MM.1S (cell line): ENCODE measurements at regions not wholly inside any gene's neighbourhood (a gene's known extent, or its start where the extent isn't known, plus 50 kb on each side); places are given as distances from the start of the nearest gene placed in this dataset.

Experiments
- DNase-seq: peaks from one replicate; pipeline ENCODE4 v3.0.0-alpha.2; 2015
- H2AFZ ChIP-seq: fragments of 300-600 bp; sonication (generic); 2 replicates; pipeline ENCODE4 v1.6.0; 2016; ENCODE audit warnings: antibody characterized with exemption, low read length
- H3F3A ChIP-seq: fragments of 300-600 bp; sonication (generic); 2 replicates; pipeline ENCODE4 v1.6.1; 2016; ENCODE audit warnings: mild to moderate bottlenecking, antibody characterized with exemption, low read length, moderate library complexity, mixed read lengths; ENCODE audit not compliant: insufficient read depth
- H3K27ac ChIP-seq: fragments of 300-600 bp; sonication (generic); 2 replicates; pipeline ENCODE4 v1.5.1; 2016; ENCODE audit warnings: mild to moderate bottlenecking, low read length
- H3K27me3 ChIP-seq: fragments of 300-600 bp; sonication (generic); replicated peaks from 2 replicates; pipeline ENCODE4 v1.6.0; 2016; ENCODE audit warnings: low read length; ENCODE audit not compliant: insufficient read depth
- H3K36me3 ChIP-seq: fragments of 300-600 bp; sonication (generic); replicated peaks from 2 replicates; pipeline ENCODE4 v1.6.1; 2016; ENCODE audit warnings: mild to moderate bottlenecking, low read length, mixed read lengths; ENCODE audit not compliant: insufficient read depth
- H3K4me1 ChIP-seq: fragments of 300-600 bp; sonication (generic); 2 replicates; pipeline ENCODE4 v1.6.1; 2016; ENCODE audit warnings: low read length, mixed read lengths
- H3K4me2 ChIP-seq: fragments of 300-600 bp; sonication (generic); 2 replicates; pipeline ENCODE4 v1.6.0; 2016; ENCODE audit warnings: low read depth, low read length
- H3K4me3 ChIP-seq: fragments of 300-600 bp; sonication (generic); 2 replicates; pipeline ENCODE4 v1.5.1; 2016; ENCODE audit warnings: low read length, mixed read lengths
- H3K79me2 ChIP-seq: fragments of 300-600 bp; sonication (generic); 2 replicates; pipeline ENCODE4 v1.6.1; 2016; ENCODE audit warnings: mixed run types, low read length, mixed read lengths
- H3K9ac ChIP-seq: fragments of 300-600 bp; sonication (generic); 2 replicates; pipeline ENCODE4 v1.6.1; 2016; ENCODE audit warnings: low read length, mixed read lengths
- H3K9me2 ChIP-seq: fragments of 300-600 bp; sonication (generic); replicated peaks from 2 replicates; pipeline ENCODE4 v1.6.1; 2016; ENCODE audit warnings: mild to moderate bottlenecking, low read length, mixed read lengths; ENCODE audit not compliant: insufficient read depth
- H3K9me3 ChIP-seq: fragments of 300-600 bp; sonication (generic); replicated peaks from 2 replicates; pipeline ENCODE4 v1.6.1; 2016; ENCODE audit warnings: mild to moderate bottlenecking, low read length, mixed read lengths; ENCODE audit not compliant: insufficient read depth
- H4K20me1 ChIP-seq: fragments of 300-600 bp; sonication (generic); 2 replicates; pipeline ENCODE4 v1.6.1; 2016; ENCODE audit warnings: mild to moderate bottlenecking, low read length, moderate library complexity, mixed read lengths; ENCODE audit not compliant: insufficient read depth
- EZH2 ChIP-seq: fragments of 300-600 bp; sonication (generic); optimal IDR thresholded peaks from 2 replicates; pipeline ENCODE3; 2017; ENCODE audit warnings: low read depth, mild to moderate bottlenecking, antibody characterized with exemption, low read length, mixed read lengths
- EZH2phosphoT487 ChIP-seq: fragments of 300-600 bp; sonication (generic); IDR thresholded peaks from 2 replicates; pipeline ENCODE4 v1.6.1; 2018; ENCODE audit warnings: antibody characterized with exemption, low read length
- TF ChIP-seq, protein P1 (sequence below): fragments of 300-600 bp; sonication (generic); IDR thresholded peaks from 2 replicates; pipeline ENCODE4 v1.5.1; 2016; ENCODE audit warnings: antibody characterized with exemption, low read length, mixed read lengths

- H3K27ac ChIP-seq, result no peak overlapping the region
These were observed 80.5 kb upstream of the LINC01488 start for GRCh38 chr11:69400771-69401590.

DNA sequence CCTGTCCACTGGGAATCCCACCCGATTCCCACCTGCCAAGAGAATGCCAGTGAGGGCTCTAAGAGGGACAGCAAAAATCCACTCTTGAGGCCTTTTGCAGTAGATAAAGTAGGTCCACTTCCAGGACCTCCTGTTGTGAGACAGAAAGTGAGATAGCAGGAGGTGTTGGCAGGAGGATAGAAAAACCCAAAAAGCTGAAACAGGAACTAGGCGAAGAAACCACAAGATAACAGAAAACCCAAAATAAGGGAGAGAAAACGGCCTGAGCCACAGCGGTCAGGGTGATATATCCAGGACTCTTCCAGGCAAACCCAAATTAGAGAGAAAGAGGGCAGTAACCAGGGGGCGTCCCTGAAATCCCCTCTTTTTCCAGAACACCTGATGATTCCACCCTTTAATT is 79.7 kb upstream of the LINC01488 start:
- H3K27ac ChIP-seq, result no peak overlapping the region
- no peak overlapping the region for H2AFZ ChIP-seq
- H3K4me3 ChIP-seq, result no peak overlapping the region
- no peak overlapping the region for H3K9ac ChIP-seq
- no peaks in the 10 kb centered on the region for H3K79me2 ChIP-seq
- no peaks in the 10 kb centered on the region for H3K9me2 ChIP-seq
- H3K27me3 ChIP-seq, result no peaks in the 10 kb centered on the region
- H3F3A ChIP-seq, result no peaks in the 10 kb centered on the region
- peaks cover 18% of the 10 kb centered on the region for H3K4me1 ChIP-seq
- H3K36me3 ChIP-seq, result no peaks in the 10 kb centered on the region
- H3K4me2 ChIP-seq, result peak overlapping the region; percentile 49
- no peaks in the 10 kb centered on the region for H3K9me3 ChIP-seq
- TF ChIP-seq, protein P1, sequence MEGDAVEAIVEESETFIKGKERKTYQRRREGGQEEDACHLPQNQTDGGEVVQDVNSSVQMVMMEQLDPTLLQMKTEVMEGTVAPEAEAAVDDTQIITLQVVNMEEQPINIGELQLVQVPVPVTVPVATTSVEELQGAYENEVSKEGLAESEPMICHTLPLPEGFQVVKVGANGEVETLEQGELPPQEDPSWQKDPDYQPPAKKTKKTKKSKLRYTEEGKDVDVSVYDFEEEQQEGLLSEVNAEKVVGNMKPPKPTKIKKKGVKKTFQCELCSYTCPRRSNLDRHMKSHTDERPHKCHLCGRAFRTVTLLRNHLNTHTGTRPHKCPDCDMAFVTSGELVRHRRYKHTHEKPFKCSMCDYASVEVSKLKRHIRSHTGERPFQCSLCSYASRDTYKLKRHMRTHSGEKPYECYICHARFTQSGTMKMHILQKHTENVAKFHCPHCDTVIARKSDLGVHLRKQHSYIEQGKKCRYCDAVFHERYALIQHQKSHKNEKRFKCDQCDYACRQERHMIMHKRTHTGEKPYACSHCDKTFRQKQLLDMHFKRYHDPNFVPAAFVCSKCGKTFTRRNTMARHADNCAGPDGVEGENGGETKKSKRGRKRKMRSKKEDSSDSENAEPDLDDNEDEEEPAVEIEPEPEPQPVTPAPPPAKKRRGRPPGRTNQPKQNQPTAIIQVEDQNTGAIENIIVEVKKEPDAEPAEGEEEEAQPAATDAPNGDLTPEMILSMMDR, result no peak
- TF ChIP-seq EZH2 (no peak), EZH2phosphoT487 (no peak)
- peak; percentile 20 for DNase-seq
- H4K20me1 ChIP-seq, result no peaks in the 10 kb centered on the region

More at GRCh38 chr11:69400771-69401590, 80.5 kb upstream of the LINC01488 start:
- Histone ChIP-seq H2AFZ (no peak overlapping the region), H3K79me2 (no peaks in the 10 kb centered on the region), H3F3A (no peaks in the 10 kb centered on the region), H3K9ac (no peak overlapping the region), H3K4me2 (peak overlapping the region; percentile 49), H3K36me3 (no peaks in the 10 kb centered on the region), H3K27me3 (0 out of 2 replicates have a peak, but pooled peaks cover 2% of the 10 kb centered on the region), H3K4me1 (peaks cover 18% of the 10 kb centered on the region), H4K20me1 (no peaks in the 10 kb centered on the region), H3K9me2 (no peaks in the 10 kb centered on the region), H3K4me3 (no peak overlapping the region), H3K9me3 (no peaks in the 10 kb centered on the region)
- no peak for DNase-seq
- TF ChIP-seq, protein P1, result no peak
- TF ChIP-seq EZH2phosphoT487, result no peak
- TF ChIP-seq EZH2, result no peak

DNA sequence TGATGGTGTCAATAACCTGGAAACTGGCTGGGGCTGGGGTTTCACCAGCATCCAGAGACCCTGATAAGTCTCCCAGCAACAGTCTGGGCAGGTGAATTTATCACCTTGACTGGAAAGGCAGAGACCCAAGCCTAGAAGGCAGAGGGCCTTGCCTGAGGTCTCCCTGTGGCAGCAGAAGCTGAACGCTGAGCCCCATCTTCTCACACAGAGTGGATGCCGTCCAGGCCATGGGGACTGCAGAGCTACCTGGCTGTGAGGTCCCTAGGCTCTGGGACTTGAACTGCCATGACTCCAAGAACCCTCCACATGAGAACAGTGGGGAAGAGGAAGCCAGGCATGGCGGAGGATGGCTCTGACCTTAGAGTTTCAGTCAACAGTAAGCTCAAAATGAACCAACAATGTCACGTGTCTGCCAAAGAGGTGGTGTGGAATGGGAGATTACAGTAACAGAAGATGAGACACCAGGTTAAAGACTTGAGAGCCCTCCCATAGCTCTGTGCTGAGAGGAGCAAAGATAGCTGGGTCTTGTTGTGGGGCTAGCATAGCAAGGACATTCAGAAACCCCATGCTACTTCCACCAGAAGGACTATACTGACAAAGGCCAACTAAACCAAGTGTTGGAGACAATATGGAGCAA is 79.1 kb upstream of the LINC01488 start:
- Histone ChIP-seq H3K9me3 (no peaks in the 10 kb centered on the region), H3K4me2 (peak overlapping the region; percentile 49; the same call in 1 of the 2 replicates), H3K4me1 (peaks cover 18% of the 10 kb centered on the region), H2AFZ (no peak overlapping the region), H3K27me3 (no peaks in the 10 kb centered on the region), H4K20me1 (no peaks in the 10 kb centered on the region), H3K4me3 (no peak overlapping the region), H3K9me2 (no peaks in the 10 kb centered on the region), H3K79me2 (no peaks in the 10 kb centered on the region), H3K9ac (no peak overlapping the region), H3K27ac (no peak overlapping the region), H3F3A (no peaks in the 10 kb centered on the region), H3K36me3 (no peaks in the 10 kb centered on the region)
- no peak for DNase-seq
- TF ChIP-seq, protein P1, result no peak
- no peak for TF ChIP-seq EZH2
- no peak for TF ChIP-seq EZH2phosphoT487
